Lower leg skin (tissue), 3 donors: ENCODE measurements at regions not wholly inside any gene's neighbourhood (a gene's known extent, or its start where the extent isn't known, plus 50 kb on each side); places are given as distances from the start of the nearest gene placed in this dataset.

Experiments
- POLR2A ChIP-seq, 2 donors: fragments of 450-650 bp; IDR thresholded peaks; one replicate each; pipeline ENCODE4 v1.6.1; 2016 to 2017; ENCODE audit warnings: antibody characterized with exemption in 2 of 2, mild to moderate bottlenecking in 1 of 2, moderate library complexity in 1 of 2
- TF ChIP-seq, protein P1 (sequence below), 3 donors: fragments of 450-650 bp; IDR thresholded peaks; one replicate each; pipeline ENCODE4 v1.5.1; 2016; ENCODE audit warnings: antibody characterized with exemption in 3 of 3, mild to moderate bottlenecking in 3 of 3, moderate library complexity in 2 of 3

GRCh38 chr6:159463119-159463829, 229.8 kb downstream of the SOD2 start:
- TF ChIP-seq, protein P1, sequence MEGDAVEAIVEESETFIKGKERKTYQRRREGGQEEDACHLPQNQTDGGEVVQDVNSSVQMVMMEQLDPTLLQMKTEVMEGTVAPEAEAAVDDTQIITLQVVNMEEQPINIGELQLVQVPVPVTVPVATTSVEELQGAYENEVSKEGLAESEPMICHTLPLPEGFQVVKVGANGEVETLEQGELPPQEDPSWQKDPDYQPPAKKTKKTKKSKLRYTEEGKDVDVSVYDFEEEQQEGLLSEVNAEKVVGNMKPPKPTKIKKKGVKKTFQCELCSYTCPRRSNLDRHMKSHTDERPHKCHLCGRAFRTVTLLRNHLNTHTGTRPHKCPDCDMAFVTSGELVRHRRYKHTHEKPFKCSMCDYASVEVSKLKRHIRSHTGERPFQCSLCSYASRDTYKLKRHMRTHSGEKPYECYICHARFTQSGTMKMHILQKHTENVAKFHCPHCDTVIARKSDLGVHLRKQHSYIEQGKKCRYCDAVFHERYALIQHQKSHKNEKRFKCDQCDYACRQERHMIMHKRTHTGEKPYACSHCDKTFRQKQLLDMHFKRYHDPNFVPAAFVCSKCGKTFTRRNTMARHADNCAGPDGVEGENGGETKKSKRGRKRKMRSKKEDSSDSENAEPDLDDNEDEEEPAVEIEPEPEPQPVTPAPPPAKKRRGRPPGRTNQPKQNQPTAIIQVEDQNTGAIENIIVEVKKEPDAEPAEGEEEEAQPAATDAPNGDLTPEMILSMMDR (IDR thresholded peaks at IDR 0.05) = no peak
- no peak for TF ChIP-seq POLR2A (IDR thresholded peaks at IDR 0.05)
